ENCODE measurements at regions not wholly inside any gene's neighbourhood (a gene's known extent, or its start where the extent isn't known, plus 50 kb on each side); places are given as distances from the start of the nearest gene placed in this dataset.

- Histone ChIP-seq H3K14ac (ENCODE audit: insufficient read depth, low read length) (no peak overlapping the region), H3K27ac (ENCODE audit: insufficient read length, low read depth, low read length) (no peak overlapping the region), H2BK20ac (ENCODE audit: low read depth, low read length, poor library complexity, severe bottlenecking) (no peak overlapping the region), H3K9me3 (ENCODE audit: control insufficient read depth, low read depth, low read length) (no peaks in the 10 kb centered on the region), H2AK5ac (ENCODE audit: insufficient read length, low read length) (no peak overlapping the region), H3T11ph (ENCODE audit: low read length) (no peak overlapping the region), H3K27me3 (ENCODE audit: insufficient read depth, low read length) (no peaks in the 10 kb centered on the region; the same call in 1 of the 2 replicates), H3K56ac (ENCODE audit: insufficient read length, low read depth, low read length) (no peak overlapping the region), H3K23ac (ENCODE audit: insufficient read length, low read depth, low read length) (no peak overlapping the region), H2AFZ (ENCODE audit: low read length) (no peak overlapping the region), H3K79me2 (ENCODE audit: insufficient read depth, low read length) (no peaks in the 10 kb centered on the region), H3K4me2 (ENCODE audit: insufficient read depth, insufficient read length, low read length) (no peak overlapping the region), H3K79me1 (ENCODE audit: insufficient read depth, low read depth, low read length, poor library complexity, severe bottlenecking) (no peaks in the 10 kb centered on the region), H2BK5ac (ENCODE audit: insufficient read length, low read length) (no peak overlapping the region), H2BK12ac (ENCODE audit: insufficient read length, low read depth, low read length) (no peak overlapping the region), H4K91ac (ENCODE audit: insufficient read length, low read depth, low read length) (no peak overlapping the region), H3K4ac (ENCODE audit: low read depth, low read length) (no peak overlapping the region), H2BK15ac (ENCODE audit: low read depth, low read length) (no peak overlapping the region), H3K23me2 (ENCODE audit: insufficient read length, low read depth, low read length, poor library complexity, severe bottlenecking) (no peaks in the 10 kb centered on the region), H4K5ac (ENCODE audit: insufficient read length, low read depth, low read length) (no peak overlapping the region), H3K18ac (ENCODE audit: insufficient read length, low read depth, low read length) (no peak overlapping the region), H4K8ac (replicated peaks; ENCODE audit: insufficient read length, low read depth, low read length) (no peak overlapping the region), H3K9ac (ENCODE audit: extremely low read depth, insufficient read length, low read length) (no peak overlapping the region), H4K20me1 (ENCODE audit: control insufficient read depth, insufficient read depth, insufficient read length) (no peaks in the 10 kb centered on the region), H3K4me1 (ENCODE audit: insufficient read depth, low read length) (no peaks in the 10 kb centered on the region), H2BK120ac (ENCODE audit: low read depth, low read length, poor library complexity, severe bottlenecking) (no peak overlapping the region)
- WGBS (ENCODE audit: extremely low coverage, insufficient read length, low lambda C conversion rate): no CpG with 5 or more reads among the region's 4 CpGs
- H3K36me3 Mint-ChIP-seq (ENCODE audit: insufficient read depth in 1 of 3, low read depth in 3 of 3): no peaks in the 10 kb centered on the region
- no peak overlapping the region for H3K4me3 Mint-ChIP-seq
- H3K27ac Mint-ChIP-seq: no peak overlapping the region
- TF ChIP-seq CTCF (conservative IDR thresholded peaks at IDR 0.05): no peak
- H3K9me3 Mint-ChIP-seq: no peaks in the 10 kb centered on the region; a peak in 1 of 5 replicates
- DNase-seq: no peak
- H3K4me1 Mint-ChIP-seq: peaks cover 24 to 25% of the 10 kb centered on the region in 2 experiments
- peaks cover 29% of the 10 kb centered on the region for H3K27me3 Mint-ChIP-seq (ENCODE audit: low read depth)
Measured at GRCh38 chr3:197450810-197451209, 105.0 kb downstream of the BDH1 start.

Data from H9 (cell line).